NCI-H774 (cell line): ENCODE measurements at regions not wholly inside any gene's neighbourhood (a gene's known extent, or its start where the extent isn't known, plus 50 kb on each side); places are given as distances from the start of the nearest gene placed in this dataset.
"Not testable (repeated sequence)": the region's sequence is repeated elsewhere in the genome, so short reads cannot be mapped to it uniquely, and the experiment has no call there.

Source experiments
- DNase-seq: peaks from one replicate; lab custom pipeline; 2025; lab: John Stamatoyannopoulos, UW

DNA sequence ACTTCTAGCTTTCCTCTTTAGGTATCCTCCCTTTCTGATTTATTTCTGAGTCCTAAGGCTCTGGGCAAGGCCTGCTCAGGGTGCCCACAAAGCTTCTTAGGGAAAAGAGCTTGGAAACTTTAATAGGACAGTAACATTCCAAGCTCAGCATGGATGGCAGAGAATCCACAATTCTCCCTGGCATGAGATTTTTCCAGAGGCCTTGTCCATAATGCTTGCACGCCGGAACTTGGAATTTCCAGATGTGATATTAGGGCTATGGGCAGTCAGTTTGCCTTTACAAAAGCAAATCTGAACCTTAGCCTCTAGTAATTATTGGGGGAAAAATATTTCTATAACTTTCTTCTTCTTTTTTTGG, 139.0 kb upstream of the RBMS3 start:
- no peak for DNase-seq

DNA sequence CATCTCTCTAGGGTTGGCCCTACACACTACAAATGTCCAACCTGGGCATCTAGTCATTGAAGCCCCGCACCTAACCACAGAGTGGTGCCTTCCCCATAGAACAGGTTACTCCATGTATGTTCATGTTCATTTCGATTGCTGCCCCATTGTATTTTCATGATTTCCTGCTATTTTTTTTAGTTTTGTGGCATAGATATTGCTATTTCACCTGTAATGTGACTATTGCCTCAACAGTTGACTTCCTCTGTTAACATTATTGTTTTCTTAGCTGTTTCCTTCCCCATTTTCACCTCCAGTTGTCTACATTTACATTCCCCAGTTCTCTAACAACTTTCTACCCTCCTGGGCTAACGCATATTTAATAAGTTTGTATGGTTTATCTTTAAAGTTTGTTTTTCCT, 137.7 kb upstream of the RBMS3 start:
- DNase-seq, result no peak

DNA sequence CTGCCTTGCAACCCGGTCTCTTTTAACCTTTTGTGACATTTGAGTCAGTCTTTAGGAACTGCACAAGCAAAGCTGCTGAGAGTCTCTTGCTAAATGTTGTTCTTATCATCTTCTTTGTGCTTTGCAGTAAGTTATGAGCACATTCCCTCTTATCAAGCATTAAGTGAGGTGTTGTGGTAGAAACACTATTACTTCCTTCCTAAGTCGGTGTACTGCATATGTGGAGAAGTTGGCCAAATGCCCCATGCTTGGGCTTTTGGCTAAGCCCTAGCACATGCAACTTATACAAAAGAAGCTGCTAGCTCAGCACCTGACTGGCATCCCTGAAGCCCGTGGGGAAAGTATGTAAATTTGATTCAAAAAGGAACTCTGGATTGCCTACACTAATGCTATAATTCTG, 136.5 kb upstream of the RBMS3 start:
- DNase-seq, result no peak

DNA sequence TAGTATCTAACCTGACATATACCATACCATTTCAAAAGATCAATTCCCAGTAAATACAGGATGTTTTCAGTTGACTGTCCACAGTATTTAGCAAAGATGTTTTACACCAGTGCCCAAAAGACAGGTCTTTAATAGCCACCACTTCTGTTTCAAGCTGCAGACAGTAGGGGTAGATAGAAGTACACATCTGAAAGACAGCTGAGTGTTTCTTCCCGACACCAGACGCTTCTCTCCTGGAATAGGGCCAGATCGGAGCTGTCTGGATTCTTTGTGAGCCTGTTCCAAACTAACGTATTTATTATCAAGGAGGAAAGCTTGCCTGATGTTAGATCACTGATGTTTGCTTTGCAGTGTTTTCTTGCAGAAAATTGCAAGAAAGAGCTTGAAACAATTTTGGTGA, 136.1 kb upstream of the RBMS3 start:
- DNase-seq, result no peak

DNA sequence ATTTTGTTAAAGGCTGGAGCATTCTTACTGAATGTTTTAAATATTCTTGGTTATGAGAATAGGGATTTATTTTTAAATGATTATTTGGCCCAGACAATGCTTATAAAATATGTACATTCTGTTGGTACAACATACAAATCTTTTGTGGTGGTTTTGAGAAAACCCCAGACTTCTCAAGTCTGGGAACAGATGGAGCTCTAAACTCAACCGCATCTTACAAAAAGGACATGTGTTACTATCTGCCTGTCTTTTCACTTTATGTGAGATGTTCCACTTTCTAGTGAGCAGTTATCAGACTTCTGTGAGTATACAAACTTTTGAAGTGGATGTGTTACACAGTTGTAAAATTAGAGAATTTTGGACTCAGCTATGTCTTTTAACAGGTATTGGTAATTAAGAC, 135.5 kb upstream of the RBMS3 start:
- DNase-seq, result no peak

DNA sequence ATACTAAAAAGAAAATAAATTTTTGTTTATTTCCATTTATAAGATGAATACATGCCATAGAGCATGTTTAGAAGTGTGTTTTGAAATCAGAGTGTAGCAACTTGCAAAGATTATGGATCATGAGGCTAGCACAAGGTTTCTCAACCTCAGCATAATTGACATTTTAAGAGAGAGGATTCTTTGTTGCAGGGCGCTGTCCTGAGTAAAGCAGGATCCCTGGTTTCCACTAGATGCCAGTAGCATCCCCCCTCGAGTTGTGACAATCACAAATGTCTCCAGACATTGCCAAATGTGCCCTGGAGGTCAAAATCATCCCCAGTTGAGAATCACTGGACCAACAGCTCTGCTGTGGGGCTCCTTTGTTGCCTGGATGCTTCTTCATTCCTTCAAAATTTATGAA, 128.5 kb upstream of the RBMS3 start:
- no peak for DNase-seq

DNA sequence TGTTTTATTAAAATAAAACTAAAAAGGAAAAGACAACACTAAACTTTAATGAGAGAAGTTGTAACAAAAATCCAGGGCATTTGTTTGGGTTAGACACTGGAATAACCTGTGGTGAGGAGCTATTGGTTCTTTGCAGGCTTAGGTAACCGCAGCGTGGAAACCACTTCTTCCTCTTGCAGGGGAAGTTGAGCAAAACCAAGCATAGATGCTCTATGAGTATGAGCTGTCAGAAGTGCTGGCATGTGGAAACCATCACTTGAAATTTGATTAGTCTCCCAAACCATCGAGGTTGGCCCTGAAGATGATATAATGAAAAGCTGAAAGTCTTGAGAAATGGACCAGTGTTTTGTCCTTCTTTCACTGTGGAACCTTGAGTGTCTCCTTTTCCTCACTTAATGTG, 127.1 kb upstream of the RBMS3 start:
- no peak for DNase-seq

DNA sequence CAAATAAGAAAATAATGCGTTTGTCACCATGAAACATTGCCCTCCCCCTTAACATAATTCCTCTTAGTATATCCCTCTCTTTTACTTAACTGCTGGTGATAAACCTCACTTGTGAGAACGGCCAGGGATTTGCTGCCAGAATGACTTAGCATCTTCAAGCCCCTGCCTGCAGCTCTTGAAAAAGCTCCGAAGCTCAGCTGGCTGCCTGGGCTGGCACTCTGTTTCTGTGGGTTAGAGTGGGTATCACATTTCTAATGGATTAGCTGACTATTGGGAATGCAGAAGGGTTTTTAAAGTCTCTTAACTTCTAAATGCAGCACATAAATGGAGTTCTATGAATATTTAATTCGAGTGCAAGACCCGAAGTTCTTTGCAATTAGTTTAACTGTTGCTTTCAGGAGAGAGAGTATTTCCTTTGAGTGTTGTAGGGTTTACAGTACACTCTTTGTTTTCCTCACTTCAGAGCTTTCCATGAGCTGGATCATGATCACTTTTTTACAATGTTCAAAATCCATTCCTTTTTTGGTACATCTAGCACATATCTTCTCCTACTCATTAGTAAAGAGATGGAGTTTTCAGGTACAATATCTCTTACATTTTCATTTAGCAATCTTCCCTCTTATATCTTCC, 124.7 kb upstream of the RBMS3 start:
- DNase-seq, result no peak

DNA sequence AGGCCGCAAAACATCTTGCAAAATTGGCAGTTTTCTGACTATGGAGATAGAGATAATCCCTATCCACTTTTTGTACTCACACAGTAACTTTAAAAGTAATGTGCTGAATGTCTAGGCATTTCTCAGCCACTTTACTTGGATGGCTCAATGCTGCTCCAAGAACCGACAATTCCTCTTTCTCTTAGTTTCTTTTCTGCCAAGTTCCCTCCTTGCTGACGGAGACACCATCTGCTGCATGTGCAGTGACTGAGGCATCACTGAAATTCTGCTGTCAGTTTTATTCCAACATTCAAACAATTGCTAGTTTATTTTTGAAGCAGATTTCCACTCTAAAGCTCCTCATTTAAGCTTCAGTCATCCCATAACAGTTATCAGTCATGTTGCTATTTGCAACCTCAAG, 116.0 kb upstream of the RBMS3 start:
- DNase-seq, result no peak

DNA sequence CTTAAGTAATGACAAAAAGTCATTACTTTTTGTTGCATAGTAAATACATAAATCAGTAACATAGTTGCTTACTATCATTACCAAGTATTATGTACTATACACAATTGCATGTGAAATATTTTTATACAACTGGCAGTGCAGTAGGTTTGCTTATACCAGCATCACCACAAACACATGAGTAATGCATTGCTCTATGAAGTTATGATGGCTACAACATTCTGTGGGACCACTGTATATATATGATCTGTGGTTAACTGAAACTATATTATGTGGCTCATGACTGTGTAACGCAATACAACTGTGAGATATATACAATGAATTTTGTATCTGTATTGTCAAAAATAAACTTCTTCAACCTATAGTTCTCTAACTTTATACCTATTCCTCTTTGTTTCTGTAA, 113.7 kb upstream of the RBMS3 start:
- no peak for DNase-seq

DNA sequence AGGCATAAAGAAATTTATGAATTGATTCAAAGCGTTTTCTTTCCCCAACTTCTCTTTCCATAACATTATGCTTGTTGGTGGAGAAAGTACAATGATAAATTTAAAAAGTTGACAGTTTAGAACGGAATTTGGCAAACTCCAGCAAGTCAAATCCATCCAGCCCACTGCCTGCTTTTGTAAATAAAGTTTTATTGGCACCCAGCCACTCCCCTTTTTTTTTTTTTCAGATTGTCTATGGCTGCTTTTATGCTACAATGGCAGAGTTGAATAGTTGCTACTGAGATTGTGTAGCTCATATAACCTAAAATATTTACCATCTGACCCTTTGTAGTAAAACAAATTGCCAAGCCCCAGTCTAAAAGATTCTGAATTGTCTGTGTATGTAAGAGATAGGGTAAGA, 112.8 kb upstream of the RBMS3 start:
- DNase-seq, result no peak

DNA sequence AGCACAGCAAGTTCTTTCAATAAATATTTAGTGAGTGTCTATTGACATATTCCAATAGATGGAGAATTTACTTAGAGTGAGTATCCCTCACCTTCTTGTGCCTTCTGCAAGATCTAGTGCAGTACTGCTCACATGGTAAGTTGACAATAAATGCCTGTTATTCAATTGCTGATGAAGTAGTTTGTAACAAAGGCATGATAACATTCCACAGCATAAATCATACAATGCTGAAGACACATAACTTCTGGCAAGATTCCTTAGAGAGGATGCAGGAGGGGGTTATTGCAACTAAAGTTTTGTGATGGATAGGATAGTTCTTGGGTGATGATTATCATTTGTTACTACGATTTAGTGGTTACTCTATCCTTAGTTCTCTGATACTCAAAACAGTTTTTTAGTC, 112.2 kb upstream of the RBMS3 start:
- DNase-seq, result no peak

DNA sequence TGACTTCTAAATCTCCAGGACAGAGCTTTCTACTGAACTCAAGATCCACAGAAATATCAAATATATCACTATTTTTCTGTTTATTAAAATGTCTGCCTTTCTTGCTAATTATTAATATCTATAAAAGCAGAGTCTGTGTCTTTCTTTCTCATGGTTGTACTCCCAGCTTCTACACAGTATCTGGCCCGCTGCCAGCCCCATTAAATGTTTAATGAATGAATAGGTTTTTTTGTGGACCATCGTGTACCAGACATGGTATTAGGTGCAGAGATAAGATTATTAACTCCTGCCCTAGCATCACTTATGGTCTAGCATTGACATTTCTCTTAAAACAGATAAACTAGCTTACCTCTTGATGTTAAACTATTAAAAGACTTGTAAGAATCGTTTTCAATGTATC, 111.4 kb upstream of the RBMS3 start:
- DNase-seq, result no peak

DNA sequence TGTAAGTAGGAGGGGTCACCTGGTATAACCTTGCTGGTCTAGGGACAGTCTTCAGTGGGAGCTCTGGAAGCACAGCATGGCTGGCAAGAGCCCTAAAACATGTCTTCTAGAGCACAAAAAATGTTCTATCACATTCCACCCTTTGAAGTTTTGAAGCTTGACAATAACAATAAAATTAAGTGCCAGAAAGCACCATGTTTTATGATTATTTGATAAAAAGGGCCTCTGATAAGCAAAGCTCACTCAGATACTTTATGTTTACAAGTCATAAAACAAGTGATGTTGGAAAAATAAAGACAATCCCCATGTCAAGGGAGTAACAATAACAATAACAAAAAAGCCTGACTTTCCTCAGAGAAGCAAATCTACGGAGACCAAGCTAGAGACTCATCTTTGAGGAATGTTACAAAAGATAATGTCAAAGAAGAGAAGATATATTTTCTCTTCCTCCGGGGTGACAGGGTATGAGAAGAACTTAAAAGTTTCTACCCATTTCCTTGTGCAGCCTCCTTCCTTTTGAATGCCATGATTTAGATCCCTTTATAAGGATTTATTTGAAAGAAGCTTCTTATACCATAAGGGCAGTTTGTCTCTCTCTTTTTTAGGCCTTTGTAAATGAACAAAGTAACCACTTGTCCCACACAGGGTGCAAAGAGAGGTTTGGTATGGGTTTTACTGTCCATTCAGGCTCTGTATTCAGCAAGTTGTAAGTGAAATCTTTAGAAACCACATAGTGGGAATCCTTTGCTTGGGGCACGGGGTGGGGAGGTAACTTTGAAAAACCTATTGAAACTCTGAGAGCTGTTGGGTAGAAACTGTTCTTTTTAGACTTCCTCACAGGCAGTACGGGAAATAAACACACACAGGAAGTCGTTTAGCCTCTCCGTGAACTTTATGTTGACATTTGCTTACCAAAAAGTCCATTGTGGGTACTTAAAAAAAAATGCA, 109.6 kb upstream of the RBMS3 start:
- no peak for DNase-seq

DNA sequence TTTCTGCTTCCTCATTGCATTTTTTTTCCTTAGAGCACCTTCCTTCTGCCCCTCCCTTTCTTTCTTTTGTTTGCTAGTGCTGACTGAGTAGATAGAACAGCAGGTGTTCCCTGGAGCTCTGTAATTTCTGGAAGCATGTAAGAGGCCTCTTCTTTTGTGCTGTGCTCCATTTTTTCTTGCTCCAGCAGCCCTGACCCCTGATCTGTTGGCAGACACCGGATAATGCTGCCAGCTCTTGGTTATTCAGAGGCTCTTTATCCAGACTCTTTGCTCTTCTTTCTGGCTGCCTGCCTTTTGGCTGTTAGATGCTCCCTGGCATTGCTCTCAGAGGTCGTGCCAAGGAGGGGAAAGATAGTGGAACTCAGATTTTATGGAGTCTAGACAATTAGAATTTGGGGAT, 104.4 kb upstream of the RBMS3 start:
- no peak for DNase-seq

DNA sequence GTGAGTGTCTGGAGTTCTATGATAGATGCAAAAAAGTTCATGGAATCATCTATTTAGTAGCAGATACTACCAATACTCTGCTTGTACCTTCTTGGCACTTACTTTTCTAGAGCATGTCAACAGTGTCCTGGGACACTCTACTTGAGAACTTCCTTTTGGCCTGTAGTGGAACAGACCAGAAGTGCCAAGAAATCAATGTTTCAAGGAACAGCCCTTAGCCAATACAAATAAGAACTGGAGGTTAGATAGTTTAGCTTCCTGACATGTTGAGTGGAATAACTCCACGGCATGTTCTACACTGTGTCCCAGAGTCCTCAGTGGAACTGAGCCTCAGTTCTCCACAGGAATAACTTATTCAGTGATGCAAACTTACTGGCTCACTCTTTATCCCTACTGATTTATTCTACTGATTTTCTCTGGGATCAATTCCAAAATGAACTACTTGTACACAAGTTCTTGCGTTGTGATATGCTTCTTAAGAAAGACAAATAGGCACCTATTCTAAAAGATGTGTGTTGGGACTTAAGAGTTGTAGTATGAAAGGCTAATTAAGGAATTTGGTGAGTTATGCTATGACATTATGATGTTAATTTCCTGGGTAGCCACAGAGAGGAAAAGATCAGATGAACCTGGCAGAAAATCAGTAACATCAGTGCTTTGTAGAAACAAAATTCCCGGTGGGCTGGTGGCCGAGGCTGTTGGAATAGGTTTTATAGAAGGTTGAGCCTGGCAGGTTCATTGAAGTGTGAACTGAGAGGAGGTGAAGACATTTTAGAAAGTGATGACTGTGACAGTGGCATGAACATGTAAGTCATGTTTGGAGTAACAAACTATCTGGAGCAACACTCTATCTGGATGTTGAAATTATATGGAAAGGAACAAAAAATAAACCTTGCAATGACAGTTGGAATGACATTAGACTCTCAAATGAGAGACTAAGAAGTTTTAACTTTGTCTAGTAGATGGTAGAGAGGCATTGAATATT, 101.8 kb upstream of the RBMS3 start:
- DNase-seq, result no peak

DNA sequence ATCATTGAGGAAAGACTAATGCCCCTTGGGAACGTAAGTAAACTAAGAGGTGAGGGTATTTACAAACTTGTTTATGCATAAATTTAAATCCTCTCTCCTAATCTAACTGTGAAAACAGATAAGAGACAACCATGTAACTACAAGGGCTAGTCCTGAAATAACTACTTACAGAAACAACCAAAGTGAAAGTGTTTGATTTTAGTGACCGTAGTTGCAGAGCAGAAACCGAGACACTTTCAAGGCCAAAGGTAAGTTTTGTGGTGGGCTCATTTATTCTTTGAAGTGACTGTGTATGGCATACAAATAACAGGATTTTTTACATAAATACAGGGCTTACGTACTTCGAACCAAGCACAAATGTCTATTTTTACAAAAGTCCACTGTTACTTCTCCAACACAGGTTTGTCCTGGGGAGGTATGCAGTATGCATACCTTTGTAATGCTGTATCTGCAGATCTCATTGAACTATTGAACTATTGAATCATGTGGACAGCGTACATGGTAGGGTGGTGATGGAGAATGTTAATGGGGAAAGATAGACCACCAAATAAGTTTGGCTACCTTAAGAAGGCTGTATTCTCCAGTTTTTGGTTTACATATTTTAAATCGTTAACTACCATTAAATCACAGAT, 99.6 kb upstream of the RBMS3 start:
- no peak for DNase-seq

DNA sequence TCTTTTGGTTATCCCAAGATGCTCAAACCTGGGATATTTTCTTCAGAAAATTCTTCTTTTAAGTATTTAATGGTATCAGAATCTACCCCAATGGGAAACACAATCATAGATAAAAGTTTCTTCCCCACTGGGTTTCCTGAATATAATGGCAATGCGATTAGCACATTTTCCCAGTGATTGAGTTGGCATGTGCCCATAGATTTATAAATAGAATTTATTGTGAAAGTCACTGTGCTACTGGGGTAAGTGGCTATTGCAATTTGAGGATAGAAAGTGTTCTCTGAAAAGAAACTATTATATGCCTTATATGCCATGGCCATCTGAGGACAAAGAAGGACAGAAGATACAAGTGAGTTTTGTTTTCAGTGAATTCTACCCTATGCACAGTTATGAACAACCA, 99.0 kb upstream of the RBMS3 start:
- DNase-seq, result no peak

DNA sequence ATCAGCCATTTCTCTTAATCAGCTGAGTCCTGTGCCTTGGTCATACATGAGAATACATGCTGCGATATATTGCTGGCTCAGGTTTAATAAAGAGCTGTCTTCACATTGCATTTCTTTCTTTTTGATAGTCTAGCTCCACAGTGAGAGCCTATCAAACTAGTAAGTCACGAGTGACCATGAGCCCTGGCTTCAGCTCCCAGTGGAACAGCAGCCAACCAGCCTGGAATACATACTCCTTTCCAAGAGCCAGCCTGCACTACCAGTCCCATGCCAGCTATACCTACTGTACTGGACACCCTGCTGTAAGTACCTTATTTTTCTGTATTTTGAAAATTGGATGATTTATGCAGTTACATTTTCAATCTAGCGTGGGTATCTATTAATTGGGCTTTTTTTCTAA, 98.0 kb upstream of the RBMS3 start:
- not testable (repeated sequence) for DNase-seq

DNA sequence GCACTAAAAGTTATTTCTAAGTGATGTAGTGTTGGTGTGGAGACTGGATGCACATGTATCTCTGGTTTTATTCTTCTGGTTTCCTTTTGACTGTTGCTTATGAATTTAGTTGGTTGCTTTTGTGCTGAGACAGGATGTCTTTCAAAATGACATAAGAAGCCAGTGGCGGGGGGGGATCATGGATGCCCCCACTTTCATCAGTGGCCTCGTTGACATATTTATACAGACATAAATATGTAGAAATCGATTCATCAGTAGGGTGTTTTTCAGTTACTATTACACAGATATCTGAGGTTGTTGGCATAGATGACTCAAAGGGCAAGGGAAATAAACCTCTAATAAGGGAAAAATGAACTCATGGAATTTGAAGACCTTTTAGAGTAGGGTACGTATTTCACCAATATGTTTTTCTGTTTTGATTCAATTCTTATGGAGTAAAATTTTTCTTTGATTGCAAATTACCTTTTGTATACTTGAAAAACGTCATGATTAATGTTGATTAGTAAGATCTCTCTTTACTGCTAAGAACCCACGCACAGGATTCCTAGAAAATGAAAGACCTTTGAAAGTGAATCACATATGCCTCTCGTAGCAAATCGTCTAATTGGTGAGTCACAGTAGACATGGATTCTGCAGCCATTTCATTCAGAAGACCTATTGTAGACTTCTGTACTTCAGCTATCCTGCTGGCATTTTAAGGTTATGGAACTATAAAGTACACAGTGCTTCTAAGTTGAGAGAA, 97.4 kb upstream of the RBMS3 start:
- DNase-seq, result no peak

DNA sequence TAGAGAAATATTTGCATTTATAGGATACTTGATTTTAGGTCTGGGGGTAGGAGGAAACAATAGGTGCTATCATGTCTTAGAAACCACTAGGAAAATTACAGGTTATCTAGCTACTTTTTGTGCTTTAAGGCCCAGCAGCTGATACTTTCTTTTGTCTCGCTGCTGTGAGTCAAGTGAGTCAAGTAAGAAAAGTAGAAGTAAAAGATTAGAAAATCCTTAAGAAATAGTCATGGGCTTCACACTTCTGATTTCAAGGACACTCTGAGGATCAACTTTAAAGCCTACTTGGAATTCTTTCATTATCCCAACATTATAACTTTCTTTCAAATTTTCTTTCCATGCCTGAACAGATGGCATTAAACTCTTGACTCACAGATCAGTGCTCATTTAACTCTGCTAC, 95.2 kb upstream of the RBMS3 start:
- no peak for DNase-seq
